ENCODE measurements at regions not wholly inside any gene's neighbourhood (a gene's known extent, or its start where the extent isn't known, plus 50 kb on each side); places are given as distances from the start of the nearest gene placed in this dataset.

- TF ChIP-seq CHD7 (IDR thresholded peaks at IDR 0.05; ENCODE audit: insufficient replicate concordance, low read length) (no peak), TAF1 (IDR thresholded peaks at IDR 0.05; ENCODE audit: low read depth, low read length) (no peak), RXRA (IDR thresholded peaks at IDR 0.05; ENCODE audit: insufficient read depth, low read depth, low read length) (no peak), HDAC2 (IDR thresholded peaks at IDR 0.05; ENCODE audit: borderline replicate concordance in 1 of 2, low read depth in 2 of 2, low read length in 2 of 2) (no peak), JUN (IDR thresholded peaks at IDR 0.05; ENCODE audit: low read depth, low read length) (no peak), TBP (IDR thresholded peaks at IDR 0.05; ENCODE audit: low read depth, low read length) (no peak), RAD21 (IDR thresholded peaks at IDR 0.05 in 1 of 2, conservative IDR thresholded peaks at IDR 0.05 in 1 of 2; ENCODE audit: low read depth in 2 of 2, low read length in 2 of 2) (no peak), SRF (IDR thresholded peaks at IDR 0.05; ENCODE audit: low read depth, low read length) (no peak), SAP30 (IDR thresholded peaks at IDR 0.05; ENCODE audit: insufficient read depth, insufficient replicate concordance, low read length) (no peak), BACH1 (IDR thresholded peaks at IDR 0.05; ENCODE audit: low read length) (no peak)
Measured at GRCh38 chr6:132190097-132190814, 211.0 kb downstream of the MOXD1 start (continued).

Measured in H1 (cell line).